IPS DF 19.7 (cell line): ENCODE measurements at regions not wholly inside any gene's neighbourhood (a gene's known extent, or its start where the extent isn't known, plus 50 kb on each side); places are given as distances from the start of the nearest gene placed in this dataset.
"Not testable (repeated sequence)": the region's sequence is repeated elsewhere in the genome, so short reads cannot be mapped to it uniquely, and the experiment has no call there.

Experiments used
- DNase-seq: peaks from one replicate; pipeline ENCODE4 v3.0.0-alpha.2; 2013; ENCODE audit warnings: low read depth, low spot score

- no peak for DNase-seq
Observed at GRCh38 chr14:86915406-86915805, 1077.6 kb downstream of the GALC start.

- no peak for DNase-seq
Observed at GRCh38 chr14:86912709-86913108, 1080.3 kb downstream of the GALC start.

- DNase-seq: no peak
Observed at GRCh38 chr14:86911486-86911885, 1081.5 kb downstream of the GALC start.

- not testable (repeated sequence) for DNase-seq
Observed at GRCh38 chr14:86905386-86905926, 1087.5 kb downstream of the GALC start.

GRCh38 chr14:86902176-86902950 is 1090.6 kb downstream of the GALC start:
- DNase-seq: no peak

- DNase-seq: no peak
Observed at GRCh38 chr14:86897704-86898513, 1095.1 kb downstream of the GALC start.

- no peak for DNase-seq
Observed at GRCh38 chr14:86897224-86897623, 1095.8 kb downstream of the GALC start.

GRCh38 chr14:86896701-86897100 is 1096.3 kb downstream of the GALC start:
- DNase-seq: no peak

GRCh38 chr14:86892152-86892956 is 1100.6 kb downstream of the GALC start:
- DNase-seq: no peak

- DNase-seq: no peak
Observed at GRCh38 chr14:86885280-86885679, 1107.7 kb downstream of the GALC start.

- DNase-seq: no peak
Observed at GRCh38 chr14:86884498-86884897, 1108.5 kb downstream of the GALC start.

- DNase-seq: no peak
Observed at GRCh38 chr14:86882818-86883217, 1110.2 kb downstream of the GALC start.

GRCh38 chr14:86865934-86866333 is 1127.0 kb downstream of the GALC start:
- DNase-seq: no peak

- DNase-seq: no peak
Observed at GRCh38 chr14:86858591-86858990, 1134.4 kb downstream of the GALC start.

- no peak for DNase-seq
Observed at GRCh38 chr14:86858031-86858430, 1135.0 kb downstream of the GALC start.

GRCh38 chr14:86852530-86852929 is 1140.5 kb downstream of the GALC start:
- no peak for DNase-seq

- DNase-seq: no peak
Observed at GRCh38 chr14:86847140-86847539, 1145.8 kb downstream of the GALC start.

GRCh38 chr14:86838363-86838762 is 1154.6 kb downstream of the GALC start:
- DNase-seq: no peak

- DNase-seq: no peak
Observed at GRCh38 chr14:86826661-86827060, 1166.3 kb downstream of the GALC start.

GRCh38 chr14:86824167-86824566 is 1168.8 kb downstream of the GALC start:
- no peak for DNase-seq

GRCh38 chr14:86823581-86823980 is 1169.4 kb downstream of the GALC start:
- no peak for DNase-seq

GRCh38 chr14:86815341-86815740 is 1177.6 kb downstream of the GALC start:
- DNase-seq: no peak
